ENCODE measurements at regions not wholly inside any gene's neighbourhood (a gene's known extent, or its start where the extent isn't known, plus 50 kb on each side); places are given as distances from the start of the nearest gene placed in this dataset.
"Not testable (repeated sequence)": the region's sequence is repeated elsewhere in the genome, so short reads cannot be mapped to it uniquely, and the experiment has no call there.

GRCh38 chr7:131648491-131648890, 92.1 kb upstream of the PODXL start:
- Histone ChIP-seq H3K36me3 (ENCODE audit: control insufficient read depth in 2 of 2, insufficient read depth in 2 of 2, low read length in 1 of 2) (no peaks in the 10 kb centered on the region), H3K4me3 (ENCODE audit: low read length in 2 of 2) (no peak overlapping the region), H3K27me3 (ENCODE audit: control insufficient read depth in 2 of 2, insufficient read depth in 1 of 2, low read length in 1 of 2) (peaks cover 0 to 4% of the 10 kb centered on the region in 2 donors), H3K27ac (ENCODE audit: low read depth in 1 of 2, low read length in 1 of 2) (no peak overlapping the region), H3K4me1 (ENCODE audit: control insufficient read depth in 2 of 2, insufficient read depth in 2 of 2, low read length in 2 of 2) (no peaks in the 10 kb centered on the region), H3K9me3 (ENCODE audit: control insufficient read depth in 2 of 2, insufficient read depth in 1 of 2, low read length in 1 of 2) (no peaks in the 10 kb centered on the region)
- 51% methylated on average over 3 of the region's 3 CpGs for WGBS
- no peak for DNase-seq (ENCODE audit: low read depth in 6 of 9, low spot score in 9 of 9)

- H3K4me1 ChIP-seq (ENCODE audit: control insufficient read depth in 2 of 2, insufficient read depth in 2 of 2, low read length in 2 of 2), result no peaks in the 10 kb centered on the region
Observed at GRCh38 chr7:131646203-131646602, 89.8 kb upstream of the PODXL start.

GRCh38 chr7:131642429-131642828, 86.0 kb upstream of the PODXL start:
- Histone ChIP-seq H3K27me3 (ENCODE audit: control insufficient read depth in 2 of 2, insufficient read depth in 1 of 2, low read length in 1 of 2) (no peaks in the 10 kb centered on the region), H3K36me3 (ENCODE audit: control insufficient read depth in 2 of 2, insufficient read depth in 2 of 2, low read length in 1 of 2) (no peaks in the 10 kb centered on the region), H3K4me1 (ENCODE audit: control insufficient read depth in 2 of 2, insufficient read depth in 2 of 2, low read length in 2 of 2) (no peaks in the 10 kb centered on the region), H3K27ac (ENCODE audit: low read depth in 1 of 2, low read length in 1 of 2) (no peak overlapping the region), H3K9me3 (ENCODE audit: control insufficient read depth in 2 of 2, insufficient read depth in 1 of 2, low read length in 1 of 2) (no peaks in the 10 kb centered on the region), H3K4me3 (ENCODE audit: low read length in 2 of 2) (no peak overlapping the region)
- DNase-seq (ENCODE audit: low read depth in 6 of 9, low spot score in 9 of 9), result no peak
- WGBS, result 32% methylated on average over 3 of the region's 3 CpGs

More at GRCh38 chr7:131646203-131646602, 89.8 kb upstream of the PODXL start:
- WGBS, result 97% methylated on average over 4 of the region's 4 CpGs
- H3K27me3 ChIP-seq (ENCODE audit: control insufficient read depth in 2 of 2, insufficient read depth in 1 of 2, low read length in 1 of 2), result peaks cover 0 to 4% of the 10 kb centered on the region in 2 donors
- no peak for DNase-seq (ENCODE audit: low read depth in 6 of 9, low spot score in 9 of 9)
- no peaks in the 10 kb centered on the region for H3K36me3 ChIP-seq (ENCODE audit: control insufficient read depth in 2 of 2, insufficient read depth in 2 of 2, low read length in 1 of 2)
- H3K4me3 ChIP-seq (ENCODE audit: low read length in 2 of 2), result no peak overlapping the region
- no peak overlapping the region for H3K27ac ChIP-seq (ENCODE audit: low read depth in 1 of 2, low read length in 1 of 2)
- H3K9me3 ChIP-seq (ENCODE audit: control insufficient read depth in 2 of 2, insufficient read depth in 1 of 2, low read length in 1 of 2), result no peaks in the 10 kb centered on the region

- no peaks in the 10 kb centered on the region for H3K36me3 ChIP-seq (ENCODE audit: control insufficient read depth in 2 of 2, insufficient read depth in 2 of 2, low read length in 1 of 2)
Observed at GRCh38 chr7:131640686-131641085, 84.3 kb upstream of the PODXL start.

GRCh38 chr7:131638641-131639430, 82.4 kb upstream of the PODXL start:
- H3K9me3 ChIP-seq (ENCODE audit: control insufficient read depth in 2 of 2, insufficient read depth in 1 of 2, low read length in 1 of 2), result no peaks in the 10 kb centered on the region
- no peak for DNase-seq (ENCODE audit: low read depth in 6 of 9, low spot score in 9 of 9)
- H3K4me1 ChIP-seq (ENCODE audit: control insufficient read depth in 2 of 2, insufficient read depth in 2 of 2, low read length in 2 of 2), result no peaks in the 10 kb centered on the region
- no peaks in the 10 kb centered on the region for H3K27me3 ChIP-seq (ENCODE audit: control insufficient read depth in 2 of 2, insufficient read depth in 1 of 2, low read length in 1 of 2)
- no peaks in the 10 kb centered on the region for H3K36me3 ChIP-seq (ENCODE audit: control insufficient read depth in 2 of 2, insufficient read depth in 2 of 2, low read length in 1 of 2)
- WGBS, result 88% methylated on average over 10 of the region's 10 CpGs
- H3K27ac ChIP-seq (ENCODE audit: low read depth in 1 of 2, low read length in 1 of 2), result no peak overlapping the region
- H3K4me3 ChIP-seq (ENCODE audit: low read length in 2 of 2), result no peak overlapping the region

More at GRCh38 chr7:131640686-131641085, 84.3 kb upstream of the PODXL start:
- Histone ChIP-seq H3K4me3 (ENCODE audit: low read length in 2 of 2) (no peak overlapping the region), H3K27me3 (ENCODE audit: control insufficient read depth in 2 of 2, insufficient read depth in 1 of 2, low read length in 1 of 2) (no peaks in the 10 kb centered on the region), H3K4me1 (ENCODE audit: control insufficient read depth in 2 of 2, insufficient read depth in 2 of 2, low read length in 2 of 2) (no peaks in the 10 kb centered on the region), H3K27ac (ENCODE audit: low read depth in 1 of 2, low read length in 1 of 2) (no peak overlapping the region), H3K9me3 (ENCODE audit: control insufficient read depth in 2 of 2, insufficient read depth in 1 of 2, low read length in 1 of 2) (no peaks in the 10 kb centered on the region)
- DNase-seq (ENCODE audit: low read depth in 6 of 9, low spot score in 9 of 9), result no peak
- 88% methylated on average over 5 of the region's 5 CpGs for WGBS

GRCh38 chr7:131637859-131638258, 81.4 kb upstream of the PODXL start:
- Histone ChIP-seq H3K9me3 (ENCODE audit: control insufficient read depth in 2 of 2, insufficient read depth in 1 of 2, low read length in 1 of 2) (no peaks in the 10 kb centered on the region), H3K4me1 (ENCODE audit: control insufficient read depth in 2 of 2, insufficient read depth in 2 of 2, low read length in 2 of 2) (no peaks in the 10 kb centered on the region), H3K4me3 (ENCODE audit: low read length in 2 of 2) (no peak overlapping the region), H3K27ac (ENCODE audit: low read depth in 1 of 2, low read length in 1 of 2) (no peak overlapping the region), H3K27me3 (ENCODE audit: control insufficient read depth in 2 of 2, insufficient read depth in 1 of 2, low read length in 1 of 2) (no peaks in the 10 kb centered on the region), H3K36me3 (ENCODE audit: control insufficient read depth in 2 of 2, insufficient read depth in 2 of 2, low read length in 1 of 2) (no peaks in the 10 kb centered on the region)
- no peak for DNase-seq (ENCODE audit: low read depth in 6 of 9, low spot score in 9 of 9)
- 93% methylated on average over 8 of the region's 8 CpGs for WGBS

- WGBS, result 93% methylated on average over 13 of the region's 13 CpGs
- no peaks in the 10 kb centered on the region for H3K36me3 ChIP-seq (ENCODE audit: control insufficient read depth in 2 of 2, insufficient read depth in 2 of 2, low read length in 1 of 2)
- H3K27me3 ChIP-seq (ENCODE audit: control insufficient read depth in 2 of 2, insufficient read depth in 1 of 2, low read length in 1 of 2), result no peaks in the 10 kb centered on the region
- no peaks in the 10 kb centered on the region for H3K9me3 ChIP-seq (ENCODE audit: control insufficient read depth in 2 of 2, insufficient read depth in 1 of 2, low read length in 1 of 2)
- H3K4me3 ChIP-seq (ENCODE audit: low read length in 2 of 2), result no peak overlapping the region
- no peak overlapping the region for H3K27ac ChIP-seq (ENCODE audit: low read depth in 1 of 2, low read length in 1 of 2)
- DNase-seq (ENCODE audit: low read depth in 6 of 9, low spot score in 9 of 9), result no peak
- H3K4me1 ChIP-seq (ENCODE audit: control insufficient read depth in 2 of 2, insufficient read depth in 2 of 2, low read length in 2 of 2), result no peaks in the 10 kb centered on the region
Observed at GRCh38 chr7:131636092-131636491, 79.7 kb upstream of the PODXL start.

GRCh38 chr7:131634197-131634596, 77.8 kb upstream of the PODXL start:
- DNase-seq (ENCODE audit: low read depth in 6 of 9, low spot score in 9 of 9); H3K4me3 ChIP-seq (ENCODE audit: low read length in 2 of 2); H3K36me3 ChIP-seq (ENCODE audit: control insufficient read depth in 2 of 2, insufficient read depth in 2 of 2, low read length in 1 of 2); H3K27ac ChIP-seq (ENCODE audit: low read depth in 1 of 2, low read length in 1 of 2); H3K27me3 ChIP-seq (ENCODE audit: control insufficient read depth in 2 of 2, insufficient read depth in 1 of 2, low read length in 1 of 2); H3K9me3 ChIP-seq (ENCODE audit: control insufficient read depth in 2 of 2, insufficient read depth in 1 of 2, low read length in 1 of 2); H3K4me1 ChIP-seq (ENCODE audit: control insufficient read depth in 2 of 2, insufficient read depth in 2 of 2, low read length in 2 of 2): not testable (repeated sequence)

GRCh38 chr7:131633342-131633843, 77.0 kb upstream of the PODXL start:
- Histone ChIP-seq H3K4me1 (ENCODE audit: control insufficient read depth in 2 of 2, insufficient read depth in 2 of 2, low read length in 2 of 2) (no peaks in the 10 kb centered on the region), H3K27ac (ENCODE audit: low read depth in 1 of 2, low read length in 1 of 2) (no peak overlapping the region), H3K36me3 (ENCODE audit: control insufficient read depth in 2 of 2, insufficient read depth in 2 of 2, low read length in 1 of 2) (no peaks in the 10 kb centered on the region), H3K4me3 (ENCODE audit: low read length in 2 of 2) (no peak overlapping the region), H3K27me3 (ENCODE audit: control insufficient read depth in 2 of 2, insufficient read depth in 1 of 2, low read length in 1 of 2) (peaks cover 0 to 2% of the 10 kb centered on the region in 2 donors), H3K9me3 (ENCODE audit: control insufficient read depth in 2 of 2, insufficient read depth in 1 of 2, low read length in 1 of 2) (no peaks in the 10 kb centered on the region)
- WGBS, result 66% methylated on average over 7 of the region's 7 CpGs
- no peak for DNase-seq (ENCODE audit: low read depth in 6 of 9, low spot score in 9 of 9)
